Activated CD8-positive, alpha-beta T cell treated with anti-CD3 and anti-CD28 coated beads for 36 hours (primary cell): ENCODE measurements at regions not wholly inside any gene's neighbourhood (a gene's known extent, or its start where the extent isn't known, plus 50 kb on each side); places are given as distances from the start of the nearest gene placed in this dataset.

ENCODE experiments used
- ATAC-seq: fragments of 200-7000 bp; cut with Tn5 transposase; one replicate; pipeline ENCODE4 v1.10.0; 2021; ENCODE audit warnings: mild to moderate bottlenecking, moderate library complexity
- CTCF ChIA-PET: fragments of 350-600 bp; sonication (Branson Sonifier 250); formaldehyde crosslinking; loops from one replicate; lab custom pipeline; 2021; ENCODE audit warnings: antibody characterized with exemption; lab: Charles Lee
- POLR2A ChIA-PET: fragments of 350-600 bp; sonication (Branson Sonifier 250); formaldehyde crosslinking; loops from one replicate; lab custom pipeline; 2021; ENCODE audit warnings: antibody characterized with exemption; lab: Charles Lee
- DNase-seq: peaks from one replicate; pipeline ENCODE4 v3.0.0-alpha.2; 2020
- H3K27ac Mint-ChIP-seq: one replicate; pipeline ENCODE4 v1.8.0; 2021; ENCODE audit warnings: mild to moderate bottlenecking, mixed read lengths
- H3K27me3 Mint-ChIP-seq: one replicate; pipeline ENCODE4 v1.8.0; 2021; ENCODE audit warnings: mixed read lengths
- H3K36me3 Mint-ChIP-seq: one replicate; pipeline ENCODE4 v1.8.0; 2021; ENCODE audit warnings: low read depth, mixed read lengths
- H3K4me1 Mint-ChIP-seq: one replicate; pipeline ENCODE4 v1.8.0; 2021; ENCODE audit warnings: low read depth, mixed read lengths
- H3K4me3 Mint-ChIP-seq: one replicate; pipeline ENCODE4 v1.8.0; 2021; ENCODE audit warnings: mild to moderate bottlenecking, moderate library complexity, mixed read lengths
- H3K9me3 Mint-ChIP-seq: one replicate; pipeline ENCODE4 v1.8.0; 2021; ENCODE audit warnings: mixed read lengths
- CTCF ChIP-seq: fragments of 200-600 bp; IDR thresholded peaks from one replicate; pipeline ENCODE4 v1.8.0; 2022; ENCODE audit warnings: antibody characterized with exemption, mild to moderate bottlenecking
- intact Hi-C: fragments of 100-400 bp; cut with micrococcal nuclease; formaldehyde crosslinking; loops from one replicate; pipeline ENCODE4 v1.10.0; 2022

- TF ChIP-seq CTCF: no peak
- H3K9me3 Mint-ChIP-seq: no peaks in the 10 kb centered on the region
- H3K4me1 Mint-ChIP-seq: no peaks in the 10 kb centered on the region
- H3K27ac Mint-ChIP-seq: no peak overlapping the region
- no peak for DNase-seq
- no peak for ATAC-seq
- no peaks in the 10 kb centered on the region for H3K36me3 Mint-ChIP-seq
- intact Hi-C loops: no loop called here
- ChIA-PET POLR2A (no interaction called here), CTCF (interaction anchor here (1.0 to 1.6 kb wide), 2 partner anchors 13 to 18 kb away, joined by 3 to 9 read pairs; no protein-coding TSS in a partner anchor)
- no peaks in the 10 kb centered on the region for H3K27me3 Mint-ChIP-seq
- H3K4me3 Mint-ChIP-seq: no peak overlapping the region
These were observed 75.3 kb upstream of the C2CD4B start for GRCh38 chr15:62240121-62241096.

GRCh38 chr15:62241135-62241770 is 76.2 kb upstream of the C2CD4B start:
- no peak overlapping the region for H3K4me3 Mint-ChIP-seq
- H3K27ac Mint-ChIP-seq: no peak overlapping the region
- TF ChIP-seq CTCF: no peak
- ATAC-seq (no peak), DNase-seq (no peak)
- H3K27me3 Mint-ChIP-seq: no peaks in the 10 kb centered on the region
- CTCF ChIA-PET: interaction anchor here (0.8 to 1.7 kb wide), 5 partner anchors 10 to 116 kb away, joined by 3 to 9 read pairs (median 3); no protein-coding TSS in a partner anchor
- POLR2A ChIA-PET: interaction anchor here (0.6 kb wide), 1 partner anchor 20 kb away, joined by 4 read pairs; no protein-coding TSS in a partner anchor
- no peaks in the 10 kb centered on the region for H3K36me3 Mint-ChIP-seq
- intact Hi-C loops: no loop called here
- H3K9me3 Mint-ChIP-seq: no peaks in the 10 kb centered on the region
- H3K4me1 Mint-ChIP-seq: no peaks in the 10 kb centered on the region

GRCh38 chr15:62242999-62243398 is 77.9 kb upstream of the C2CD4B start:
- H3K27ac Mint-ChIP-seq: no peak overlapping the region
- ATAC-seq (no peak), DNase-seq (no peak)
- no peaks in the 10 kb centered on the region for H3K4me1 Mint-ChIP-seq
- CTCF ChIA-PET: interaction anchor here (2.1 kb wide), 1 partner anchor 11 kb away, joined by 8 read pairs; no protein-coding TSS in a partner anchor
- no peaks in the 10 kb centered on the region for H3K36me3 Mint-ChIP-seq
- TF ChIP-seq CTCF: no peak
- no peaks in the 10 kb centered on the region for H3K9me3 Mint-ChIP-seq
- intact Hi-C loops: no loop called here
- no peaks in the 10 kb centered on the region for H3K27me3 Mint-ChIP-seq
- POLR2A ChIA-PET: no interaction called here
- H3K4me3 Mint-ChIP-seq: no peak overlapping the region

GRCh38 chr15:62244762-62245161 is 79.7 kb upstream of the C2CD4B start:
- TF ChIP-seq CTCF: no peak
- CTCF ChIA-PET: interaction anchor here (1.6 to 2.1 kb wide), 2 partner anchors 9 to 10 kb away, joined by 8 to 10 read pairs; no protein-coding TSS in a partner anchor

More at GRCh38 chr15:62244762-62245161, 79.7 kb upstream of the C2CD4B start:
- DNase-seq: no peak
- no peak overlapping the region for H3K27ac Mint-ChIP-seq
- H3K4me1 Mint-ChIP-seq: no peaks in the 10 kb centered on the region
- H3K27me3 Mint-ChIP-seq: no peaks in the 10 kb centered on the region
- no peaks in the 10 kb centered on the region for H3K9me3 Mint-ChIP-seq
- POLR2A ChIA-PET: no interaction called here
- intact Hi-C loops: no loop called here
- H3K36me3 Mint-ChIP-seq: no peaks in the 10 kb centered on the region
- ATAC-seq: no peak
- H3K4me3 Mint-ChIP-seq: no peak overlapping the region
